ENCODE measurements at regions not wholly inside any gene's neighbourhood (a gene's known extent, or its start where the extent isn't known, plus 50 kb on each side); places are given as distances from the start of the nearest gene placed in this dataset.
A peak's percentile ranks its signal among the peaks of the same experiment; 100 is the strongest.
"Not testable (repeated sequence)": the region's sequence is repeated elsewhere in the genome, so short reads cannot be mapped to it uniquely, and the experiment has no call there.

GRCh38 chrX:9369802-9370291, 95.0 kb upstream of the TBL1X start:
- Histone ChIP-seq H3K36me3 (no peaks in the 10 kb centered on the region), H3K4me3 (no peak overlapping the region), H3K27ac (no peak overlapping the region), H3K4me1 (no peaks in the 10 kb centered on the region), H3K9me3 (no peaks in the 10 kb centered on the region), H3K27me3 (ENCODE audit: low read depth) (no peaks in the 10 kb centered on the region)
- intact Hi-C loops (cut with DNase I): no loop called here
- ATAC-seq (no peak), DNase-seq (no peak)
- no peak for TF ChIP-seq CTCF (IDR thresholded peaks at IDR 0.05)

GRCh38 chrX:9370893-9371292, 94.0 kb upstream of the TBL1X start:
- no peak for ATAC-seq

GRCh38 chrX:9372866-9373265, 92.0 kb upstream of the TBL1X start:
- Histone ChIP-seq H3K9me3 (no peaks in the 10 kb centered on the region), H3K27ac (no peak overlapping the region), H3K4me3 (no peak overlapping the region), H3K36me3 (no peaks in the 10 kb centered on the region), H3K27me3 (ENCODE audit: low read depth) (no peaks in the 10 kb centered on the region), H3K4me1 (no peaks in the 10 kb centered on the region)
- TF ChIP-seq CTCF (IDR thresholded peaks at IDR 0.05): no peak
- no peak for ATAC-seq
- intact Hi-C loops (cut with DNase I): no loop called here
- no peak for DNase-seq

More at GRCh38 chrX:9370893-9371292, 94.0 kb upstream of the TBL1X start:
- Histone ChIP-seq H3K27ac (no peak overlapping the region), H3K27me3 (ENCODE audit: low read depth) (no peaks in the 10 kb centered on the region), H3K9me3 (no peaks in the 10 kb centered on the region), H3K36me3 (no peaks in the 10 kb centered on the region), H3K4me3 (no peak overlapping the region), H3K4me1 (no peaks in the 10 kb centered on the region)
- DNase-seq: no peak
- intact Hi-C loops (cut with DNase I): no loop called here
- TF ChIP-seq CTCF (IDR thresholded peaks at IDR 0.05): no peak

GRCh38 chrX:9373789-9374188, 91.1 kb upstream of the TBL1X start:
- H3K27ac ChIP-seq: no peak overlapping the region
- no peaks in the 10 kb centered on the region for H3K27me3 ChIP-seq (ENCODE audit: low read depth)
- DNase-seq (no peak), ATAC-seq (no peak)
- intact Hi-C loops (cut with DNase I): no loop called here
- no peaks in the 10 kb centered on the region for H3K4me1 ChIP-seq
- TF ChIP-seq CTCF (IDR thresholded peaks at IDR 0.05): no peak
- no peaks in the 10 kb centered on the region for H3K9me3 ChIP-seq
- H3K36me3 ChIP-seq: no peaks in the 10 kb centered on the region
- no peak overlapping the region for H3K4me3 ChIP-seq

GRCh38 chrX:9374555-9374954, 90.3 kb upstream of the TBL1X start:
- intact Hi-C loops (cut with DNase I): no loop called here
- Histone ChIP-seq H3K36me3 (no peaks in the 10 kb centered on the region), H3K4me1 (no peaks in the 10 kb centered on the region), H3K9me3 (no peaks in the 10 kb centered on the region), H3K27me3 (ENCODE audit: low read depth) (no peaks in the 10 kb centered on the region), H3K27ac (no peak overlapping the region), H3K4me3 (no peak overlapping the region)
- no peak for TF ChIP-seq CTCF (IDR thresholded peaks at IDR 0.05)
- ATAC-seq: no peak
- peak; percentile 43 for DNase-seq

GRCh38 chrX:9376111-9376510, 88.7 kb upstream of the TBL1X start:
- no peak for ATAC-seq
- no peaks in the 10 kb centered on the region for H3K27me3 ChIP-seq (ENCODE audit: low read depth)
- H3K4me3 ChIP-seq: no peak overlapping the region
- no peaks in the 10 kb centered on the region for H3K36me3 ChIP-seq
- intact Hi-C loops (cut with DNase I): no loop called here
- H3K9me3 ChIP-seq: no peaks in the 10 kb centered on the region
- no peak for TF ChIP-seq CTCF (IDR thresholded peaks at IDR 0.05)
- H3K27ac ChIP-seq: no peak overlapping the region
- DNase-seq: no peak
- H3K4me1 ChIP-seq: no peaks in the 10 kb centered on the region

- H3K36me3 ChIP-seq; H3K27me3 ChIP-seq (ENCODE audit: low read depth); H3K4me1 ChIP-seq; H3K9me3 ChIP-seq; H3K4me3 ChIP-seq; DNase-seq; intact Hi-C loops (cut with DNase I); H3K27ac ChIP-seq; ATAC-seq: not testable (repeated sequence)
Observed at GRCh38 chrX:9377216-9377615, 87.6 kb upstream of the TBL1X start.

Data from lower lobe of right lung (tissue), 2 donors.